CD14-positive monocyte (primary cell): ENCODE measurements at regions not wholly inside any gene's neighbourhood (a gene's known extent, or its start where the extent isn't known, plus 50 kb on each side); places are given as distances from the start of the nearest gene placed in this dataset.

Experiments used
- DNase-seq, 3 donors: peaks; one replicate each; pipeline ENCODE4 v3.0.0-alpha.2; 2011 to 2022
- H2AFZ ChIP-seq: 2 replicates; pipeline ENCODE4 v1.6.0; 2012; ENCODE audit warnings: mild to moderate bottlenecking, low read depth, low read length, inconsistent platforms; ENCODE audit not compliant: insufficient read depth, poor library complexity, severe bottlenecking
- H3K27ac ChIP-seq, 2 donors: 1 replicate in 1 of 2; 2 replicates in 1 of 2; pipeline ENCODE4 v1.5.1; 2012 to 2013; ENCODE audit warnings: low read length in 2 of 2, control low read depth in 1 of 2, inconsistent platforms in 1 of 2, low read depth in 1 of 2, mild to moderate bottlenecking in 1 of 2
- H3K27me3 ChIP-seq, 2 donors: one replicate each; pipeline versions ENCODE4 v1.6.0 to v1.6.1; 2011 to 2013; ENCODE audit warnings: low read length in 2 of 2; ENCODE audit not compliant: control insufficient read depth in 2 of 2, insufficient read depth in 2 of 2
- H3K36me3 ChIP-seq, 2 donors: replicated peaks in 1 of 2; 1 replicate in 1 of 2; 2 replicates in 1 of 2; pipeline versions ENCODE4 v1.5.1 to v1.6.1; 2012 to 2013; ENCODE audit warnings: low read length in 2 of 2, control low read depth in 1 of 2, inconsistent platforms in 1 of 2, mild to moderate bottlenecking in 1 of 2; ENCODE audit not compliant: insufficient read depth in 2 of 2, control insufficient read depth in 1 of 2
- H3K4me1 ChIP-seq, 2 donors: 1 replicate in 1 of 2; 2 replicates in 1 of 2; pipeline versions ENCODE4 v1.5.1 to v1.6.1; 2012 to 2013; ENCODE audit warnings: low read length in 2 of 2, control low read depth in 1 of 2, inconsistent platforms in 1 of 2, mild to moderate bottlenecking in 1 of 2, moderate library complexity in 1 of 2; ENCODE audit not compliant: insufficient read depth in 2 of 2, control insufficient read depth in 1 of 2
- H3K4me2 ChIP-seq: replicated peaks from 2 replicates; pipeline ENCODE3; 2012; ENCODE audit warnings: low read length, moderate library complexity, mild to moderate bottlenecking; ENCODE audit not compliant: poor library complexity, severe bottlenecking; ENCODE audit errors: extremely low read depth
- H3K4me3 ChIP-seq, 3 experiments: fragments of 200-600 bp in 1 of 3; sonication (generic) in 1 of 3; replicated peaks in 1 of 3; 1 replicate in 2 of 3; 2 replicates in 1 of 3; pipeline ENCODE4 v1.5.1; 2011 to 2013; ENCODE audit warnings: low read length in 3 of 3, mild to moderate bottlenecking in 3 of 3, control low read depth in 2 of 3, low read depth in 2 of 3, inconsistent platforms in 1 of 3, moderate library complexity in 1 of 3
- H3K79me2 ChIP-seq: 2 replicates; pipeline ENCODE4 v1.6.0; 2012; ENCODE audit warnings: mild to moderate bottlenecking, control low read depth, inconsistent platforms, low read length, moderate library complexity; ENCODE audit not compliant: insufficient read depth
- H3K9ac ChIP-seq: 2 replicates; pipeline ENCODE4 v1.6.0; 2017; ENCODE audit warnings: low read length, mild to moderate bottlenecking; ENCODE audit not compliant: insufficient read depth, poor library complexity, severe bottlenecking
- H3K9me3 ChIP-seq, 2 donors: replicated peaks in 1 of 2; 1 replicate in 1 of 2; 2 replicates in 1 of 2; pipeline versions ENCODE4 v1.5.1 to v1.6.1; 2012 to 2013; ENCODE audit warnings: low read length in 2 of 2, control low read depth in 1 of 2; ENCODE audit not compliant: control insufficient read depth in 1 of 2, insufficient read depth in 1 of 2
- H4K20me1 ChIP-seq: 2 replicates; pipeline ENCODE4 v1.6.0; 2012; ENCODE audit warnings: mild to moderate bottlenecking, low read length, control low read depth, moderate library complexity; ENCODE audit not compliant: insufficient read depth
- H3K27ac Mint-ChIP-seq, 7 donors: one replicate each; pipeline ENCODE4 v1.8.0; 2020; ENCODE audit warnings: mild to moderate bottlenecking in 7 of 7, mixed read lengths in 7 of 7, moderate library complexity in 6 of 7, inconsistent platforms in 2 of 7
- H3K27me3 Mint-ChIP-seq, 3 donors: one replicate each; pipeline ENCODE4 v1.8.0; 2021 to 2022; ENCODE audit warnings: low read depth in 3 of 3, mild to moderate bottlenecking in 3 of 3, mixed read lengths in 3 of 3, moderate library complexity in 3 of 3, inconsistent platforms in 1 of 3
- H3K36me3 Mint-ChIP-seq, 2 donors: one replicate each; pipeline ENCODE4 v1.8.0; 2020; ENCODE audit warnings: mixed read lengths in 2 of 2, inconsistent platforms in 1 of 2, mild to moderate bottlenecking in 1 of 2
- H3K4me1 Mint-ChIP-seq: one replicate; pipeline ENCODE4 v1.8.0; 2020; ENCODE audit warnings: mild to moderate bottlenecking, mixed read lengths
- H3K4me3 Mint-ChIP-seq, 2 donors: one replicate each; pipeline ENCODE4 v1.8.0; 2020; ENCODE audit warnings: mild to moderate bottlenecking in 2 of 2, mixed read lengths in 2 of 2, moderate library complexity in 1 of 2
- H3K9me3 Mint-ChIP-seq, 7 donors: one replicate each; pipeline ENCODE4 v1.8.0; 2020 to 2022; ENCODE audit warnings: mixed read lengths in 7 of 7, mild to moderate bottlenecking in 6 of 7, moderate library complexity in 6 of 7, inconsistent platforms in 2 of 7
- CTCF ChIP-seq: fragments of 200-600 bp; IDR thresholded peaks from one replicate; pipeline ENCODE4 v1.8.0; 2022; ENCODE audit warnings: antibody characterized with exemption, mild to moderate bottlenecking
- WGBS: methylation state at CpG from one replicate; pipeline ENCODE4 v1.1.5; 2013; ENCODE audit warnings: missing lambda C conversion rate; ENCODE audit not compliant: insufficient coverage; 5-methylcytosine and 5-hydroxymethylcytosine counted together
- intact Hi-C, 2 donors: fragments of 100-400 bp; cut with micrococcal nuclease; formaldehyde crosslinking; loops; one replicate each; pipeline versions ENCODE4 v1.15.0 to v1.15.1; 2023

- Mint-ChIP-seq H3K36me3 (no peaks in the 10 kb centered on the region), H3K27ac (no peak overlapping the region), H3K4me3 (no peak overlapping the region), H3K4me1 (no peaks in the 10 kb centered on the region), H3K9me3 (peaks cover 0 to 7% (median 1%) of the 10 kb centered on the region in 7 donors), H3K27me3 (peaks cover 0 to 2% (median 0%) of the 10 kb centered on the region in 3 donors)
- H3K9me3 ChIP-seq: no peaks in the 10 kb centered on the region
- H4K20me1 ChIP-seq: no peaks in the 10 kb centered on the region
- H3K36me3 ChIP-seq: no peaks in the 10 kb centered on the region
- H3K4me2 ChIP-seq: no peak overlapping the region
- no peak overlapping the region for H3K9ac ChIP-seq
- H3K4me3 ChIP-seq: no peak overlapping the region
- no peaks in the 10 kb centered on the region for H3K27me3 ChIP-seq
- no peak for DNase-seq
- H3K79me2 ChIP-seq: no peaks in the 10 kb centered on the region
- no peaks in the 10 kb centered on the region for H3K4me1 ChIP-seq
- WGBS: no CpG with 5 or more reads among the region's 3 CpGs
- intact Hi-C loops: no loop called here
- H2AFZ ChIP-seq: no peak overlapping the region
- H3K27ac ChIP-seq: no peak overlapping the region
- TF ChIP-seq CTCF: no peak
Measured at GRCh38 chr20:41981746-41982145, 363.6 kb upstream of the CHD6 start.

- Histone ChIP-seq H2AFZ (no peak overlapping the region), H3K4me1 (no peaks in the 10 kb centered on the region), H4K20me1 (no peaks in the 10 kb centered on the region), H3K9ac (no peak overlapping the region), H3K79me2 (no peaks in the 10 kb centered on the region), H3K27me3 (no peaks in the 10 kb centered on the region), H3K36me3 (no peaks in the 10 kb centered on the region), H3K4me2 (no peak overlapping the region), H3K9me3 (no peaks in the 10 kb centered on the region), H3K27ac (no peak overlapping the region), H3K4me3 (no peak overlapping the region)
- no peak overlapping the region for H3K27ac Mint-ChIP-seq
- peaks cover 0 to 4% (median 1%) of the 10 kb centered on the region in 7 donors for H3K9me3 Mint-ChIP-seq
- intact Hi-C loops: no loop called here
- no peak for TF ChIP-seq CTCF
- DNase-seq: no peak
- WGBS: 100% methylated on average over 4 of the region's 4 CpGs
- H3K4me3 Mint-ChIP-seq: no peak overlapping the region
- H3K36me3 Mint-ChIP-seq: no peaks in the 10 kb centered on the region
- H3K4me1 Mint-ChIP-seq: no peaks in the 10 kb centered on the region
- H3K27me3 Mint-ChIP-seq: peaks cover 0 to 4% (median 2%) of the 10 kb centered on the region in 3 donors
Measured at GRCh38 chr20:41978875-41979274, 360.7 kb upstream of the CHD6 start.
